ENCODE measurements at regions not wholly inside any gene's neighbourhood (a gene's known extent, or its start where the extent isn't known, plus 50 kb on each side); places are given as distances from the start of the nearest gene placed in this dataset.

DNA sequence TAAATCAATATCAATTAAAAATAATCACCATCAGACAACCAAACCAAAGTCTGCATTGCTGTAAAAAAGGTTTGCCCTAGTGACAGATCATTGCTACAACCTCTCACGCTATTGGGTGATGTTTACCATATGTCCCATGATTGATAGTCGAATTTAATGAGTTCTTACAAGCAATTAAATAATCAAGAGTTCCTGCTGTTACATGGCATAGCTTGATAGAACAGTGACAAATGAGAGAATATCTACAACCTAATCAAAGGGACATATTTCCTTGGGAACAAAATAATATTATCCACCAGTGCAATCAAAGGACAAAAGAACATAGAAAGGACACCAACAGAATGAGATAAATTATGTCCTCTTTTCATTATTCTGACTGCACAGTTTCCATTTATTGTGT, 387.4 kb downstream of the ETV1 start:
- H2AFZ ChIP-seq = no peak overlapping the region
- no peaks in the 10 kb centered on the region for H3K27me3 ChIP-seq (ENCODE audit: insufficient read depth)
- H3K27ac ChIP-seq (ENCODE audit: low read depth) = no peak overlapping the region
- H3K27me3 Mint-ChIP-seq (ENCODE audit: insufficient read depth, low read depth, poor library complexity) = no peaks in the 10 kb centered on the region
- H3K36me3 Mint-ChIP-seq (ENCODE audit: low read depth) = peaks cover 7% of the 10 kb centered on the region
- H3K4me1 Mint-ChIP-seq = no peaks in the 10 kb centered on the region
- TF ChIP-seq NANOG (IDR thresholded peaks at IDR 0.05; ENCODE audit: borderline replicate concordance) (no peak), EZH2phosphoT487 (IDR thresholded peaks at IDR 0.05; ENCODE audit: unreplicated experiment) (no peak), STAT1 (IDR thresholded peaks at IDR 0.05; ENCODE audit: unreplicated experiment) (no peak), EZH2 (IDR thresholded peaks at IDR 0.05; ENCODE audit: low read depth, unreplicated experiment) (no peak), ETS1 (IDR thresholded peaks at IDR 0.05) (no peak), JUNB (IDR thresholded peaks at IDR 0.05; ENCODE audit: unreplicated experiment) (no peak), CTCF (conservative IDR thresholded peaks at IDR 0.05; ENCODE audit: low read depth in 2 of 2) (no peak), POLR2AphosphoS5 (IDR thresholded peaks at IDR 0.05; ENCODE audit: low read depth) (no peak), CREB1 (CRISPR knock-in tag; IDR thresholded peaks at IDR 0.05; ENCODE audit: low read depth) (no peak), ZNF114 (CRISPR knock-in tag; IDR thresholded peaks at IDR 0.05) (no peak), ZNF331 (CRISPR knock-in tag; IDR thresholded peaks at IDR 0.05; ENCODE audit: low read depth) (no peak)
- TF ChIP-seq, protein P1, sequence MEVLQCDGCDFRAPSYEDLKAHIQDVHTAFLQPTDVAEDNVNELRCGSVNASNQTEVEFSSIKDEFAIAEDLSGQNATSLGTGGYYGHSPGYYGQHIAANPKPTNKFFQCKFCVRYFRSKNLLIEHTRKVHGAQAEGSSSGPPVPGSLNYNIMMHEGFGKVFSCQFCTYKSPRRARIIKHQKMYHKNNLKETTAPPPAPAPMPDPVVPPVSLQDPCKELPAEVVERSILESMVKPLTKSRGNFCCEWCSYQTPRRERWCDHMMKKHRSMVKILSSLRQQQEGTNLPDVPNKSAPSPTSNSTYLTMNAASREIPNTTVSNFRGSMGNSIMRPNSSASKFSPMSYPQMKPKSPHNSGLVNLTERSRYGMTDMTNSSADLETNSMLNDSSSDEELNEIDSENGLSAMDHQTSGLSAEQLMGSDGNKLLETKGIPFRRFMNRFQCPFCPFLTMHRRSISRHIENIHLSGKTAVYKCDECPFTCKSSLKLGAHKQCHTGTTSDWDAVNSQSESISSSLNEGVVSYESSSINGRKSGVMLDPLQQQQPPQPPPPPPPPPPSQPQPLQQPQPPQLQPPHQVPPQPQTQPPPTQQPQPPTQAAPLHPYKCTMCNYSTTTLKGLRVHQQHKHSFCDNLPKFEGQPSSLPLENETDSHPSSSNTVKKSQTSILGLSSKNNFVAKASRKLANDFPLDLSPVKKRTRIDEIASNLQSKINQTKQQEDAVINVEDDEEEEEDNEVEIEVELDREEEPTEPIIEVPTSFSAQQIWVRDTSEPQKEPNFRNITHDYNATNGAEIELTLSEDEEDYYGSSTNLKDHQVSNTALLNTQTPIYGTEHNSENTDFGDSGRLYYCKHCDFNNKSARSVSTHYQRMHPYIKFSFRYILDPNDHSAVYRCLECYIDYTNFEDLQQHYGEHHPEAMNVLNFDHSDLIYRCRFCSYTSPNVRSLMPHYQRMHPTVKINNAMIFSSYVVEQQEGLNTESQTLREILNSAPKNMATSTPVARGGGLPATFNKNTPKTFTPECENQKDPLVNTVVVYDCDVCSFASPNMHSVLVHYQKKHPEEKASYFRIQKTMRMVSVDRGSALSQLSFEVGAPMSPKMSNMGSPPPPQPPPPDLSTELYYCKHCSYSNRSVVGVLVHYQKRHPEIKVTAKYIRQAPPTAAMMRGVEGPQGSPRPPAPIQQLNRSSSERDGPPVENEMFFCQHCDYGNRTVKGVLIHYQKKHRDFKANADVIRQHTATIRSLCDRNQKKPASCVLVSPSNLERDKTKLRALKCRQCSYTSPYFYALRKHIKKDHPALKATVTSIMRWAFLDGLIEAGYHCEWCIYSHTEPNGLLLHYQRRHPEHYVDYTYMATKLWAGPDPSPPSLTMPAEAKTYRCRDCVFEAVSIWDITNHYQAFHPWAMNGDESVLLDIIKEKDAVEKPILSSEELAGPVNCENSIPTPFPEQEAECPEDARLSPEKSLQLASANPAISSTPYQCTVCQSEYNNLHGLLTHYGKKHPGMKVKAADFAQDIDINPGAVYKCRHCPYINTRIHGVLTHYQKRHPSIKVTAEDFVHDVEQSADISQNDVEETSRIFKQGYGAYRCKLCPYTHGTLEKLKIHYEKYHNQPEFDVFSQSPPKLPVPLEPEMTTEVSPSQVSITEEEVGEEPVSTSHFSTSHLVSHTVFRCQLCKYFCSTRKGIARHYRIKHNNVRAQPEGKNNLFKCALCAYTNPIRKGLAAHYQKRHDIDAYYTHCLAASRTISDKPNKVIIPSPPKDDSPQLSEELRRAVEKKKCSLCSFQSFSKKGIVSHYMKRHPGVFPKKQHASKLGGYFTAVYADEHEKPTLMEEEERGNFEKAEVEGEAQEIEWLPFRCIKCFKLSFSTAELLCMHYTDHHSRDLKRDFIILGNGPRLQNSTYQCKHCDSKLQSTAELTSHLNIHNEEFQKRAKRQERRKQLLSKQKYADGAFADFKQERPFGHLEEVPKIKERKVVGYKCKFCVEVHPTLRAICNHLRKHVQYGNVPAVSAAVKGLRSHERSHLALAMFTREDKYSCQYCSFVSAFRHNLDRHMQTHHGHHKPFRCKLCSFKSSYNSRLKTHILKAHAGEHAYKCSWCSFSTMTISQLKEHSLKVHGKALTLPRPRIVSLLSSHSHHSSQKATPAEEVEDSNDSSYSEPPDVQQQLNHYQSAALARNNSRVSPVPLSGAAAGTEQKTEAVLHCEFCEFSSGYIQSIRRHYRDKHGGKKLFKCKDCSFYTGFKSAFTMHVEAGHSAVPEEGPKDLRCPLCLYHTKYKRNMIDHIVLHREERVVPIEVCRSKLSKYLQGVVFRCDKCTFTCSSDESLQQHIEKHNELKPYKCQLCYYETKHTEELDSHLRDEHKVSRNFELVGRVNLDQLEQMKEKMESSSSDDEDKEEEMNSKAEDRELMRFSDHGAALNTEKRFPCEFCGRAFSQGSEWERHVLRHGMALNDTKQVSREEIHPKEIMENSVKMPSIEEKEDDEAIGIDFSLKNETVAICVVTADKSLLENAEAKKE (CRISPR knock-in tag; IDR thresholded peaks at IDR 0.05) = no peak
- TF ChIP-seq, protein P2, sequence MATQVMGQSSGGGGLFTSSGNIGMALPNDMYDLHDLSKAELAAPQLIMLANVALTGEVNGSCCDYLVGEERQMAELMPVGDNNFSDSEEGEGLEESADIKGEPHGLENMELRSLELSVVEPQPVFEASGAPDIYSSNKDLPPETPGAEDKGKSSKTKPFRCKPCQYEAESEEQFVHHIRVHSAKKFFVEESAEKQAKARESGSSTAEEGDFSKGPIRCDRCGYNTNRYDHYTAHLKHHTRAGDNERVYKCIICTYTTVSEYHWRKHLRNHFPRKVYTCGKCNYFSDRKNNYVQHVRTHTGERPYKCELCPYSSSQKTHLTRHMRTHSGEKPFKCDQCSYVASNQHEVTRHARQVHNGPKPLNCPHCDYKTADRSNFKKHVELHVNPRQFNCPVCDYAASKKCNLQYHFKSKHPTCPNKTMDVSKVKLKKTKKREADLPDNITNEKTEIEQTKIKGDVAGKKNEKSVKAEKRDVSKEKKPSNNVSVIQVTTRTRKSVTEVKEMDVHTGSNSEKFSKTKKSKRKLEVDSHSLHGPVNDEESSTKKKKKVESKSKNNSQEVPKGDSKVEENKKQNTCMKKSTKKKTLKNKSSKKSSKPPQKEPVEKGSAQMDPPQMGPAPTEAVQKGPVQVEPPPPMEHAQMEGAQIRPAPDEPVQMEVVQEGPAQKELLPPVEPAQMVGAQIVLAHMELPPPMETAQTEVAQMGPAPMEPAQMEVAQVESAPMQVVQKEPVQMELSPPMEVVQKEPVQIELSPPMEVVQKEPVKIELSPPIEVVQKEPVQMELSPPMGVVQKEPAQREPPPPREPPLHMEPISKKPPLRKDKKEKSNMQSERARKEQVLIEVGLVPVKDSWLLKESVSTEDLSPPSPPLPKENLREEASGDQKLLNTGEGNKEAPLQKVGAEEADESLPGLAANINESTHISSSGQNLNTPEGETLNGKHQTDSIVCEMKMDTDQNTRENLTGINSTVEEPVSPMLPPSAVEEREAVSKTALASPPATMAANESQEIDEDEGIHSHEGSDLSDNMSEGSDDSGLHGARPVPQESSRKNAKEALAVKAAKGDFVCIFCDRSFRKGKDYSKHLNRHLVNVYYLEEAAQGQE (IDR thresholded peaks at IDR 0.05; ENCODE audit: unreplicated experiment) = no peak
- H3K79me2 ChIP-seq (replicated peaks; ENCODE audit: insufficient read depth) = no peaks in the 10 kb centered on the region
- H3K4me3 Mint-ChIP-seq = no peak overlapping the region
- no peaks in the 10 kb centered on the region for H3K36me3 ChIP-seq (ENCODE audit: insufficient read depth)
- no peak overlapping the region for H3K4me3 ChIP-seq
- no peak overlapping the region for H3K4me2 ChIP-seq
- H3K27ac Mint-ChIP-seq = no peak overlapping the region
- ATAC-seq (no peak), DNase-seq (ENCODE audit: low spot score) (no peak)
- no peaks in the 10 kb centered on the region for H4K20me1 ChIP-seq (replicated peaks; ENCODE audit: insufficient read depth)
- no peaks in the 10 kb centered on the region for H3K9me2 ChIP-seq (ENCODE audit: insufficient read depth)
- H3K9me3 Mint-ChIP-seq = peaks cover 5% of the 10 kb centered on the region
- no peaks in the 10 kb centered on the region for H3K4me1 ChIP-seq (ENCODE audit: insufficient read depth)
- H3F3A ChIP-seq (replicated peaks; ENCODE audit: low read depth) = no peaks in the 10 kb centered on the region

All from GM23338 (cell line).